Mesenchymal stem cell (in vitro differentiated cells and primary cell): ENCODE measurements at regions not wholly inside any gene's neighbourhood (a gene's known extent, or its start where the extent isn't known, plus 50 kb on each side); places are given as distances from the start of the nearest gene placed in this dataset.

Experiments used
- DNase-seq: peaks from one replicate; pipeline ENCODE4 v3.0.0-alpha.2; 2013
- H2AFZ ChIP-seq: one replicate; pipeline ENCODE4 v1.6.1; 2013; ENCODE audit warnings: low read depth, mild to moderate bottlenecking, control low read depth, inconsistent platforms, low read length, moderate library complexity
- H2AK5ac ChIP-seq: 2 replicates; pipeline ENCODE4 v1.6.1; 2013; ENCODE audit warnings: low read length, moderate library complexity, mild to moderate bottlenecking, inconsistent platforms; ENCODE audit not compliant: severe bottlenecking
- H2BK120ac ChIP-seq: one replicate; pipeline ENCODE4 v1.6.1; 2013; ENCODE audit warnings: low read depth, mild to moderate bottlenecking, inconsistent platforms, low read length, moderate library complexity
- H2BK12ac ChIP-seq, 2 experiments: one replicate each; pipeline ENCODE4 v1.6.1; 2013; ENCODE audit warnings: inconsistent platforms in 2 of 2, low read length in 2 of 2, mild to moderate bottlenecking in 2 of 2, moderate library complexity in 2 of 2, control low read depth in 1 of 2
- H2BK15ac ChIP-seq: one replicate; pipeline ENCODE4 v1.6.1; 2013; ENCODE audit warnings: mild to moderate bottlenecking, low read depth, inconsistent platforms; ENCODE audit not compliant: poor library complexity, severe bottlenecking
- H2BK5ac ChIP-seq: 2 replicates; pipeline ENCODE4 v1.6.1; 2013; ENCODE audit warnings: low read depth, mild to moderate bottlenecking, low read length, control low read depth, inconsistent platforms; ENCODE audit not compliant: poor library complexity, severe bottlenecking
- H3K14ac ChIP-seq, 2 experiments: one replicate each; pipeline ENCODE4 v1.6.1; 2013; ENCODE audit warnings: inconsistent platforms in 2 of 2, low read length in 2 of 2, control low read depth in 1 of 2, mild to moderate bottlenecking in 1 of 2, moderate library complexity in 1 of 2
- H3K18ac ChIP-seq, 2 experiments: one replicate each; pipeline ENCODE4 v1.6.1; 2013; ENCODE audit warnings: inconsistent platforms in 2 of 2, low read length in 2 of 2, control low read depth in 1 of 2, low read depth in 1 of 2, mild to moderate bottlenecking in 1 of 2
- H3K23ac ChIP-seq, 2 experiments: one replicate each; pipeline ENCODE4 v1.6.1; 2013; ENCODE audit warnings: inconsistent platforms in 2 of 2, low read length in 2 of 2, mild to moderate bottlenecking in 2 of 2, moderate library complexity in 2 of 2, control low read depth in 1 of 2
- H3K27ac ChIP-seq: 2 replicates; pipeline ENCODE4 v1.5.1; 2013; ENCODE audit warnings: mild to moderate bottlenecking, moderate library complexity, low read length, control low read depth, inconsistent platforms; ENCODE audit not compliant: poor library complexity, severe bottlenecking
- H3K27me3 ChIP-seq, 2 experiments: 2 replicates each; pipeline versions ENCODE4 v1.6.1 to v1.7.0; 2013; ENCODE audit warnings: low read length in 2 of 2, mild to moderate bottlenecking in 2 of 2, moderate library complexity in 2 of 2, control low read depth in 1 of 2, inconsistent platforms in 1 of 2; ENCODE audit not compliant: control insufficient read depth in 1 of 2, insufficient read depth in 1 of 2
- H3K36me3 ChIP-seq, 2 experiments: 2 replicates each; pipeline versions ENCODE4 v1.6.1 to v1.7.0; 2013; ENCODE audit warnings: low read length in 2 of 2, control low read depth in 1 of 2, inconsistent platforms in 1 of 2, low read depth in 1 of 2, mild to moderate bottlenecking in 1 of 2; ENCODE audit not compliant: insufficient read depth in 2 of 2, control insufficient read depth in 1 of 2
- H3K4ac ChIP-seq, 2 experiments: one replicate each; pipeline ENCODE4 v1.6.1; 2013; ENCODE audit warnings: inconsistent platforms in 2 of 2, low read length in 2 of 2, mild to moderate bottlenecking in 2 of 2, moderate library complexity in 2 of 2, control low read depth in 1 of 2, low read depth in 1 of 2
- H3K4me1 ChIP-seq: 2 replicates; pipeline ENCODE4 v1.6.1; 2013; ENCODE audit warnings: low read depth, low read length, control low read depth; ENCODE audit not compliant: control insufficient read depth, insufficient read depth
- H3K4me2 ChIP-seq: 2 replicates; pipeline ENCODE4 v1.6.1; 2013; ENCODE audit warnings: low read length, mild to moderate bottlenecking, inconsistent platforms; ENCODE audit not compliant: poor library complexity, severe bottlenecking
- H3K4me3 ChIP-seq, 2 experiments: 2 replicates each; pipeline versions ENCODE4 v1.5.1 to v1.7.0; 2013; ENCODE audit warnings: low read length in 2 of 2, mild to moderate bottlenecking in 2 of 2, control low read depth in 1 of 2, low read depth in 1 of 2; ENCODE audit not compliant: insufficient read depth in 1 of 2
- H3K79me1 ChIP-seq: replicated peaks from 2 replicates; pipeline ENCODE4 v1.6.1; 2013; ENCODE audit warnings: mild to moderate bottlenecking, control low read depth, low read length, inconsistent platforms; ENCODE audit not compliant: poor library complexity, severe bottlenecking
- H3K9ac ChIP-seq: 2 replicates; pipeline ENCODE4 v1.7.0; 2013; ENCODE audit warnings: mild to moderate bottlenecking, low read length, moderate library complexity
- H3K9me3 ChIP-seq: 2 replicates; pipeline ENCODE4 v1.7.0; 2013; ENCODE audit warnings: mild to moderate bottlenecking, low read length; ENCODE audit not compliant: control insufficient read depth
- H4K8ac ChIP-seq: one replicate; pipeline ENCODE4 v1.6.1; 2013; ENCODE audit warnings: inconsistent platforms, mild to moderate bottlenecking, low read length, moderate library complexity
- H4K91ac ChIP-seq: one replicate; pipeline ENCODE4 v1.6.1; 2013; ENCODE audit warnings: mild to moderate bottlenecking, low read length, inconsistent platforms
- WGBS: methylation state at CpG from one replicate; pipeline ENCODE4 v1.1.7; 2013; ENCODE audit warnings: mixed read lengths; 5-methylcytosine and 5-hydroxymethylcytosine counted together

DNA sequence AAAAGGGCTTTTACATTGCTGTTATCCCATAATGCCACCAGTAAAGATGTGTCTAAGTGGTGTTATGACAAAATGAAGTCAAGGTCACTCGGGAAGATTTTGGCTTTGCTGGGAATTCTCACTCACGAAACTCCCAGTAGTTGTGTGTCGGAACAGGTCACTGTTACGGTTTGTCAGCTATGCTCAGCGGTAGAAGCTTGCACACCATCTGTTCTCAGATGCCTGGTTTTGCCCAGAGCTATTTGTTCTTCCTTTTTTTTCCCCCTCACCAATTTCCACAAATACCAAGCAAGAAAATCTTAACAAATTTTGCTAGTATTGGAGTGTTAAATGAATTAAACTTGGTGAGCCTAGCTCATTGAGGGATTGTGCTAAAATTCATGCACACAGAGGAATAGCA, 915.1 kb downstream of the MCTP2 start:
- Histone ChIP-seq H4K91ac (no peak overlapping the region), H3K4me1 (peaks cover 2% of the 10 kb centered on the region), H4K8ac (no peak overlapping the region), H2BK12ac (no peak overlapping the region), H2BK120ac (no peak overlapping the region), H3K9ac (no peak overlapping the region), H2BK15ac (no peak overlapping the region), H3K4ac (no peak overlapping the region), H3K9me3 (no peaks in the 10 kb centered on the region), H3K36me3 (no peaks in the 10 kb centered on the region), H3K27ac (no peak overlapping the region), H2AFZ (no peak overlapping the region), H3K27me3 (no peaks in the 10 kb centered on the region), H3K14ac (no peak overlapping the region), H3K79me1 (no peaks in the 10 kb centered on the region), H3K4me3 (no peak overlapping the region), H3K18ac (no peak overlapping the region), H2BK5ac (no peak overlapping the region), H3K23ac (no peak overlapping the region), H2AK5ac (no peak overlapping the region), H3K4me2 (no peak overlapping the region)
- WGBS: 94% methylated on average over 4 of the region's 5 CpGs
- no peak for DNase-seq

- H4K8ac ChIP-seq: no peak overlapping the region
- H4K91ac ChIP-seq: no peak overlapping the region
- no peak overlapping the region for H3K18ac ChIP-seq
- peaks cover 2% of the 10 kb centered on the region for H3K4me1 ChIP-seq
- no peak overlapping the region for H2AFZ ChIP-seq
- peak overlapping the region in 1 of 2 experiments; percentile 35 for H3K23ac ChIP-seq
- no peak overlapping the region for H2BK5ac ChIP-seq
- no peak for DNase-seq
- H2BK15ac ChIP-seq: no peak overlapping the region
- H3K27me3 ChIP-seq: no peaks in the 10 kb centered on the region
- no peaks in the 10 kb centered on the region for H3K36me3 ChIP-seq
- no peak overlapping the region for H3K4me3 ChIP-seq
- H3K4me2 ChIP-seq: no peak overlapping the region
- H3K79me1 ChIP-seq: no peaks in the 10 kb centered on the region
- H3K14ac ChIP-seq: no peak overlapping the region
- H3K4ac ChIP-seq: no peak overlapping the region
- no peak overlapping the region for H2BK12ac ChIP-seq
- H2BK120ac ChIP-seq: no peak overlapping the region
- 95% methylated on average over 2 of the region's 2 CpGs for whole genome bisulfite sequencing
- H3K9me3 ChIP-seq: no peaks in the 10 kb centered on the region
- H2AK5ac ChIP-seq: no peak overlapping the region
- no peak overlapping the region for H3K9ac ChIP-seq
- no peak overlapping the region for H3K27ac ChIP-seq
These were observed 916.8 kb downstream of the MCTP2 start for GRCh38 chr15:95148183-95148582.

- Histone ChIP-seq H4K91ac (no peak overlapping the region), H3K27me3 (no peaks in the 10 kb centered on the region), H3K9me3 (no peaks in the 10 kb centered on the region), H3K4me1 (peaks cover 2% of the 10 kb centered on the region), H3K79me1 (no peaks in the 10 kb centered on the region), H3K14ac (no peak overlapping the region), H2BK12ac (no peak overlapping the region), H2BK120ac (no peak overlapping the region), H3K23ac (no peak overlapping the region), H3K9ac (no peak overlapping the region), H4K8ac (no peak overlapping the region), H3K18ac (peak overlapping the region in 1 of 2 experiments; percentile 11), H2AFZ (no peak overlapping the region), H2AK5ac (no peak overlapping the region), H3K4me2 (no peak overlapping the region), H3K4me3 (no peak overlapping the region), H2BK5ac (no peak overlapping the region), H3K36me3 (no peaks in the 10 kb centered on the region), H2BK15ac (no peak overlapping the region), H3K4ac (no peak overlapping the region), H3K27ac (no peak overlapping the region)
- DNase-seq: no peak
- 89% methylated on average over 2 of the region's 3 CpGs for WGBS
These were observed 917.7 kb downstream of the MCTP2 start for GRCh38 chr15:95149036-95149435.

- no peak overlapping the region for H2AK5ac ChIP-seq
- peak overlapping the region in 1 of 2 experiments; percentile 70 for H3K18ac ChIP-seq
- no peaks in the 10 kb centered on the region for H3K27me3 ChIP-seq
- no peak overlapping the region for H4K8ac ChIP-seq
- no peak for DNase-seq
- no peak overlapping the region for H3K4me3 ChIP-seq
- H3K9me3 ChIP-seq: no peaks in the 10 kb centered on the region
- H3K23ac ChIP-seq: no peak overlapping the region
- no peak overlapping the region for H2BK120ac ChIP-seq
- H3K4me2 ChIP-seq: no peak overlapping the region
- H3K14ac ChIP-seq: no peak overlapping the region
- peaks cover 2% of the 10 kb centered on the region for H3K4me1 ChIP-seq
- no peak overlapping the region for H4K91ac ChIP-seq
- no peaks in the 10 kb centered on the region for H3K36me3 ChIP-seq
- H3K9ac ChIP-seq: no peak overlapping the region
- no peak overlapping the region for H2BK5ac ChIP-seq
- no peak overlapping the region for H2AFZ ChIP-seq
- H2BK15ac ChIP-seq: no peak overlapping the region
- no peak overlapping the region for H3K4ac ChIP-seq
- no peaks in the 10 kb centered on the region for H3K79me1 ChIP-seq
- no peak overlapping the region for H2BK12ac ChIP-seq
- H3K27ac ChIP-seq: no peak overlapping the region
These were observed 918.4 kb downstream of the MCTP2 start for GRCh38 chr15:95149771-95150170.
